ENCODE measurements at regions not wholly inside any gene's neighbourhood (a gene's known extent, or its start where the extent isn't known, plus 50 kb on each side); places are given as distances from the start of the nearest gene placed in this dataset.

DNA sequence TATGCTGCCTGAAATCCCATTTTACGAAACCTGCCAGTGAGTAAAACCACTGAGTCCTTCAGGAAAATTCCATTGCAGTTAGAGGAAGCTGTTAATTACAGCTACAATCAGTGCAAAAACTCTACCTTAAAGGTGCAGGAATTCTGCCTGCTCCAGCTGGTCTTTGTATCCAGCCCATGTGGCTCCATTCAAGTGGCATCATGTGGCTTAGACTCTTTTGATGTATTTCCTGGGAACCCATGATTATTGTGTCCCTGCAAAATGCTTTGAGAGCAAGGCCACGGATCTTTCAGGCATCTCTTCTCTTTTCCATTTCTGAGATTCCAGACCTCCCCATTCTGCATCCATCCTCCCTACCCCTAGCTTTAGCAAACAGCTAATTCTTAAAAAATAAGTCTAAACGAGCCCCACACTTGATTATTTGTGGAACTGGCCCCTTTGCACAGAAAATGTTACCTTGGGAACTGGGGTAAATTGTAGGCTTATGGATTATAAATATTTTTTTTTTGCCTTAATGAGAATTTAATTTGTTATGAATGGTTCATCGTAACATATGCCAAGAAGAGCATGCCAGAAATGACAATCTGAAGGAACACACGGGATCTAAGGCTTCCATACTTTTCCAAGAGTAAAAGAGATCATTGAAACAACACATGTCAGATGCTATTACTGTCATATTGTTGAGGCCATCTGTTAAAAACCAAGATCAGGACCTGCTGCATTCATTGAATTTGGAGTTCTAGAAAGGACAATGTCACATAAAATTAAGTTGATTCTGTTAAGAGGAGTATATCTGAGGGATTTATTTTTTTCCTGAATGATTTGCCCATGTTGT, 144.6 kb downstream of the TPH2 start:
- in situ Hi-C loops (cut with HindIII; ENCODE audit: low pct_unique_long_range_greater_than_20kb, low sequenced_read_pairs): no loop called here
- no peak for DNase-seq (ENCODE audit: low read depth, low spot score)

DNA sequence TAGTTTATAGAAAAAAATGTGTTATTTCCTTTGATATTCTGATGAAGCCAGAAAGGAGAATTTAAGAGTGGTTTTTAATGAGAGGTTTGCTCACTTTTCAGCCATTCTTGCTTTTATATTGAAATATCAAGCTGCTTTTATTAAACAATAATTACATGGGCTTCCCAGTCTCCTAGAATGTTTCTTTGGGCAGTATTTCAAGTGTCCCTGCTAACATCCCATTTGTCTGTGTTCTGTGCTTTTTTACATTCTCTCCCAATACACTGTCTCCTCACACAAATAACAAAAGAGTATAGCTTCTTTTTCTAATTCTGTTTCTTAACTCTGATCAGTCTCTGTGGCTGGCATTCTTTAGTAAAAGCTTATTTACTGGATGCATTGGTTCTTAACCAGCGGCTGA, 145.4 kb downstream of the TPH2 start:
- DNase-seq (ENCODE audit: low read depth, low spot score): no peak
- in situ Hi-C loops (cut with HindIII; ENCODE audit: low pct_unique_long_range_greater_than_20kb, low sequenced_read_pairs): no loop called here

DNA sequence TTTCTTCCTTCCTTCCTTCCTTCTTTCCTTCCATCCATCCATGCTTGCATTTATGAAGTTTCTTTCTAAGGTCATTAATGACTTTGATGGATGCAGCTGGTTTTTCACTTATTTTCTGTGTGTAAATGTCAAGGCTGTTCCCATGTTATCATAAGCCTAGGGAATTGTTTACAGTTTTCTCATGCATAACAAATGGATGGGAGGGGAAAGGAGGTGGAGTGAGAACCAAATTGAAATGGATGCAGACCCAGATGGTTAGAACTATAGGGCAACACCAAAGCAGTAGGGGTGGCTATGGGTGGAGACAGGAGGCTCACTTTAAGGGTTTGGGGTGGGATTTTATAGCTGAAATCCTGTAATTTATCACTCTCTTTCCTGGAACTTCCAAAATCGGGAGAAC, 146.2 kb downstream of the TPH2 start:
- in situ Hi-C loops (cut with HindIII; ENCODE audit: low pct_unique_long_range_greater_than_20kb, low sequenced_read_pairs): no loop called here

DNA sequence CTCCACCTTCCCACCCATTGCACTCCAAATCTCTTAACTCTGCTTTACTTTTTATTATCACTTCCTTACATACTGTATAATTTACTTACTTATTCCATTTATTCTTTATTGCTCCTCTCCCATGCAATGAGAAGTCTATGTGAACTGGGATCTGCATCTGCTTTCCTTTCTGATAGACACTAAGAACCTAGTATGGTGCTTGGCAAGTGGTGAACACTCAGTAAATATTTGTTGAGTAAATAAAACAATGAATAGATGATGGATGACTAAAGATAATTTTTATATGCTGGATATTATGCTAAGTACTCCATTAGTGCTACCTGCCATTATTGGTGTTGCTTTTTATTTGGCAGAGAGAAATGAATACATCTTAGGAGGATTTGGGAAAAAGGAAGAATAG, 151.0 kb downstream of the TPH2 start:
- in situ Hi-C loops (cut with HindIII; ENCODE audit: low pct_unique_long_range_greater_than_20kb, low sequenced_read_pairs): no loop called here
- no peak for DNase-seq (ENCODE audit: low read depth, low spot score)

More for the DNA sequence above, 146.2 kb downstream of the TPH2 start:
- DNase-seq (ENCODE audit: low read depth, low spot score): no peak

DNA sequence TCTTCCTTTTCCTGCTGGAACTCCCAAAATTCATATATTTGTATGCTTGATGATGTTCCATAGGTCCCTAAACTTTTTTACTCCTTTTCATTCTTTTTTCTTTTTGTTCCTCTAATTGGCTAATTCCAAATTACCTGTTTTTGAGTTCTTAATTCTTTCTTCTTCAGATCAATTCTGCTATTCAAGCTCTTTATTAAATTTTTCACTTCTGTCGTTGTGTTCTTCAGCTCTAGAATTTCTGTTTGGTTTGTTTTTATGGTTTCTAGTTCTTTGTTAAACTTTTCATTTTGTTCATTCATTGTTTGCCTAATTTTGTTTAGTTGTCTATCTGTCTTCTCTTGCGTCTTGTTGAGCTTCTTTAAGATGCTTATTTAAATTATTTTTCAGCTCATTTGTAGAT, 154.8 kb downstream of the TPH2 start:
- no peak for DNase-seq (ENCODE audit: low read depth, low spot score)
- in situ Hi-C loops (cut with HindIII; ENCODE audit: low pct_unique_long_range_greater_than_20kb, low sequenced_read_pairs): no loop called here

DNA sequence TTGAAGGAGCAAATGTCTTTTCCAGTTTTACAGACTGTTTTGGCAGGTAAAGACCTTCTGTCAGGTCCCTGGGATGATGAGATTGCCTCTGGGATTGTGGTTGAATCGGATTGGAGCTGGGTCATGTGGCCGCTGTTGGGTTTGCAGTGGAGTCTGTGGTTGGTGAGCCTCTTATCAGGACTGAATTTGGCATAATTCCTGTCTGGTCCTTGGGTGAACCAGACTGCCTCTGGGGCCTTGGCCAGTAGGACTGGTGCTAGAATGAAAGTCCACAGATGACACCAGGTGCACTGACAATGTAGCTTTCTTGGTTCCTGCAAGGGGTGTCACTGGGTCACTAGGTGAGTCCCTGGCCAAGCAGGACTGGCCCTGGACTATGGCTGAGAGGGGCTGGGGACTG, 155.3 kb downstream of the TPH2 start:
- in situ Hi-C loops (cut with HindIII; ENCODE audit: low pct_unique_long_range_greater_than_20kb, low sequenced_read_pairs): no loop called here
- no peak for DNase-seq (ENCODE audit: low read depth, low spot score)

DNA sequence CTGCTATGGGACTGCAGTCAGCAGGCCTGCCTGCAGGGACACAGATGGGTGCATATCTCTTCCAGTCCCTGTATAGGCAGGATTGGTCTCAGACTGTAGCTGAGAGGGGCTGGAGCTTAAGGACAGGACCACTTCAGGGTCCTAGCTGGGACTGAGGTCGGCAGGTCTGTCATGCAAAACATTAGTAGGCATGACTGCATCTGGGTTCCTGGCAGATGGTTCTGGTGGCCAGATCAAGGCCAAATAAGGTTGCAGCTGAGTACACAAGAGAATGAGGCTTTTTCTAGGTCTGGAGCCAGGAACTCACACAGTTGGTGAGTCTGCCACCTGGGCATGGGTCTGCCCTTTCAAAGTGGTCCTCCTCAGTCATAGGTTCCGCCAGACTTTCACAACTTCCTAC, 155.8 kb downstream of the TPH2 start:
- in situ Hi-C loops (cut with HindIII; ENCODE audit: low pct_unique_long_range_greater_than_20kb, low sequenced_read_pairs): no loop called here
- DNase-seq (ENCODE audit: low read depth, low spot score): no peak

DNA sequence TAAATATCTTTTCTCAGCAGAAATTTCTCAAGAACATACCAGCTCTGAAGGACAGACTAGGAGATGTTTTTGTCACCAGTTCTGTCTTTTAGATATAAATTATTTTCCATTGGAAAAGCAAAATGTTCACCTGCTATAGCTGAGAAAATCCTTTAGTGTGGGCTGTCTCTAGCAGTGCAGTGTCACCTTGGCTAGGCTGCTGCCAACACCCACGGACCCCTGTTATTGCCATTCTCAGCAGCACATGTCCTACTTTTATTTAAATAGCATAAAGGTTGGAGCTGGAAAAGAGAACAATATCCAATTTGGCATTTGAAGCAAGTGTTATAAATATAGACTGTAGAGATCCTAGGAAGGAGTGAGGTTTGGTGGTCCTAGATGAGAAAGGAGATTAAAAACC, 156.4 kb downstream of the TPH2 start:
- no peak for DNase-seq (ENCODE audit: low read depth, low spot score)
- in situ Hi-C loops (cut with HindIII; ENCODE audit: low pct_unique_long_range_greater_than_20kb, low sequenced_read_pairs): no loop called here

DNA sequence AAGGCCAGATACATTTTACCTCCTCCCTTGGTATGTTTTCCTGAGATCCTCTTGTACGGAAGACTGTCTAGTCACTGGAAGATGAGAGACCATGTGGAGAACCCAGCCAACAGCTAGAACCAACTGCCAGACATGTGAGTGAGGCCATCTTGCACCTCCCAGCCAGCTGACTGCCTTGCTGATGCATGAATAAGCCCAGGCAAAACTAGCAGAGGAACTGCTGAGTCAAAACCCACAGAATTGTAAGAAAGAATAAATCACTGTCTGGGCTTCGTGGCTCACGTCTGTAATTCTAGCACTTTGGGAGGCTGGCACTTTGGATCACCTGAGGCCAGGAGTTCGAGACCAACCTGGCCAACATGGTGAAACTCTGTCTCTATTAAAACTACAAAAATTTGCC, 160.0 kb downstream of the TPH2 start:
- DNase-seq (ENCODE audit: low read depth, low spot score): peak; percentile 11
- in situ Hi-C loops (cut with HindIII; ENCODE audit: low pct_unique_long_range_greater_than_20kb, low sequenced_read_pairs): no loop called here

DNA sequence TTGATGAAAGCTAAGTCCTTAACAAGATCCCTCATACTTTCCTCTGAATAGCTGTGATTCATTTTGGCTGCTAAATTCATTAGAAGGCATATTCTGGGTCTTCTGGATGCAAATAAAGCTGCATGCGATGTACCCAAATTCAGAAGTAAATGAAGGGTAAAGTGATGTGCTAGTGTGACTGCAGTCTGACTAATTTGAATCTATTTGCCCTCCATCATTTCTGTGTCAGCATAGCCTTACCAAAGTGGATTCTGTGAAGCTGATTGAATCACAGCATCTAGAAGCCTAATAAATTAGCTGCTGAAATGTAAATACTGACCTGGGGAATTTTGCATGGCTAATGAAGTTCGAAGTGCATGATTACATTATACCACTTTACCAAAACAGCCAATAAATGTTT, 162.2 kb downstream of the TPH2 start:
- no peak for DNase-seq (ENCODE audit: low read depth, low spot score)
- in situ Hi-C loops (cut with HindIII; ENCODE audit: low pct_unique_long_range_greater_than_20kb, low sequenced_read_pairs): no loop called here

DNA sequence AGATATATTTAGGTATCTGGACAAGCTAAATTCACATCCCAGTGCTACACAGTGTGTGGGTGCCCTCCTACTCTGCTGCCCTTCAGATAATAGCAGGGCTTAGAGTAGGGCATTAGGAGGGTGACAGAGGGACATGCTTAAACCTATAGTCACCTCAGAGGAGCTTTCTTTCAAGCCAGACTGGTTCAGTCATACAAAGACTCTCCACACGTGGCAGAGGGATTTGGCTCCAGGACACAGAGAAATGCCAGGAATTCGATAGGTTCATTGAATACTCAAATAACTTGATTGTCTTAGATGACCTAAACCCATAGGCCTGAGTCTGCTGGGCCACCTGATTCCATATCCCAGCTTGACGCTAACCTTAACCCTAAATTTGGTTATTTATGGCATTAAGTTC, 163.5 kb downstream of the TPH2 start:
- in situ Hi-C loops (cut with HindIII; ENCODE audit: low pct_unique_long_range_greater_than_20kb, low sequenced_read_pairs): no loop called here
- DNase-seq (ENCODE audit: low read depth, low spot score): no peak

DNA sequence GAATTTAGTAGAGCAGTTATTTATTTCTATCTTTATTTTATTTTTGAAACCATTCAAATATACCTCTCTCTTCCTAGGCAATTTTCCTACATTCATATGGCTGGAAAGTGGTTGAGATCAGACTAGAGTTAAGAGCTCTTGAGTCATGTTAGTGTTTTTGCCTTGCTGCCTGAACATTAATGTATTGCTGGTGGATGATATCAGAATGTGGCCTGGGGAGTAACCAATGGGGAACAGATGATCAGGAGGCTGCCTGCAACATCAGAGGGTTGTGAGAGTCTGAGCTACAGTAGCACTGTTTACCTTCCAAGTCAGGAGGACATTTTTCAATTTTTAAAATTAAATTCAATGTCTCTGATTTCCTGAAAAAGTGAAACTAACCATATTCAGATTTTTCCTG, 166.3 kb upstream of the TRHDE start:
- in situ Hi-C loops (cut with HindIII; ENCODE audit: low pct_unique_long_range_greater_than_20kb, low sequenced_read_pairs): no loop called here
- no peak for DNase-seq (ENCODE audit: low read depth, low spot score)

DNA sequence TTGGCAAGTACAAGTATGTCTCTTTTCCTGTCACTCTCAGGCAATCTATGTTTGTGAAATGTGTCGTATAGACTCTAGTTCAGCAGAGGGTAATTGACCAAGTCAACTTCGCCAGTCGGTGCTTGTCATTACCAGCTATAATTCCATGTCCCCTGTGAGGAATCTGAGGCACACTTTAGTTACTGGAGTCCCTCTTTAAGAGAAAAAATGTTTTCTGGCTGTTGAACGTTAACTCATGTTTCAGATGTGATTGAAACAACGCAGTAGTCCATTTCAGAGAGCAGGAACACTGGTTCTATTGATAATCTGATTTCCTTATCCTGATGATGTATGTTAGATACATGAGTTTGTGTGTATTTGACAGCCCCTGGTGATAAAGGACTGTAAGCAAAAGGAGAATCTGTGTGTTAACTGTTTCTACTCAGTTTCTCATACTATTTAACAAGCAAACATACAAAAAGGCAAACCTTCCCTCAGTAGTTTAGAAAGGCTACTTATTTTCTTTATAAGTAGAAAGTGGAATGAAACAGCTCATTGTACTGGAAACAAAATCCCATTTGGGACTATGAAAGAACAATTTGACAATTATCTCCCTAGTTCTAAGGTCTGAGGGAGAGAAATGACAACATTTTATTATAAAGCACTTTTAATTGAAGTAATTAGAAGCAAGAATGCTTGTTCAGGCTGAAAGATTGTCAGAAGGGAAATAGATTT, 161.1 kb upstream of the TRHDE start:
- peak; percentile 13 for DNase-seq (ENCODE audit: low read depth, low spot score)
- in situ Hi-C loops (cut with HindIII; ENCODE audit: low pct_unique_long_range_greater_than_20kb, low sequenced_read_pairs): no loop called here

DNA sequence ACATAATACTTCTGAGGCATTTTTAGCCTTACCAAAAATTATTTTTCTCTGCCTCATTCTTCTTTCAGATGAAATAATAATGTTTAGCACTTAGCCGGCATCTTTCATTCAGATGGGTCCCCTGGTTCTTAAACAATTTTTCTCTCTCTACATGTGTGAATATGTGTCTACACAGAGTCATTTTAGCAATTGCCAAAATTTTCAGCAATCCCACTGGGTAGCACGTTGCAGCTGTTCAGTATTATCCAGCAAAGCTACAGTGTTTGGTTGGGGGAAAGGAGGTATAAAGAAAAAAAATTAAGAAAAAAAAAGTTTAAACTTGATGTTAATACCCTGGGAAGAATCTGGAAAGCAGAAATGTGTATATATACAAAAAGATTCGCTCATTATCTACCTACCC, 160.5 kb upstream of the TRHDE start:
- no peak for DNase-seq (ENCODE audit: low read depth, low spot score)
- in situ Hi-C loops (cut with HindIII; ENCODE audit: low pct_unique_long_range_greater_than_20kb, low sequenced_read_pairs): no loop called here

DNA sequence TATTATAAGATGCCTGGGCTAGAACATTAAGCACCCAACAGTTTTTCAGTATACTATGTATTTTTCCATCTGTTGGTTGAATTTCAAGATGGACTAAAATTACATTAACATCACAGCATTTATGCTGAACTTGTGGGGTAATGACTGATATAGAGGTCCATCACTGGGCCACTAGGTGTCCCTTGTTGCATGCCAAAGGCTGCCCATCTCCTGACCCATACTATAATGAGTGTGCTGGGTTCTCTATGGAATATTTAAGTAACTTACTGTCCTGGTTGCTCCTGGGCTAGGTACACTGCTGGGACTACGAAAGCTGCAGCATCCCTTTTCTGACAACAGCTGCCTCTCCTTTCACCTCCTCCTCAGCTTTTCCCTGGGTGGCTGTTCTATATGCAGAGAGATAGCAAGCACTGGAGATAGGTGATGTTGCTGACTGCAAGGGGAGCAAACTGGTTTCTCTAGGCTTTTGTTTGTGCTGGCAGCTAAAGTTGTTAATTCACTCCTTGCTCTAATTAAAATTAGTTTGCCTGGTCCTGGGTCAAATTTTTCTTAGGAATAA, 138.6 kb upstream of the TRHDE start:
- DNase-seq (ENCODE audit: low read depth, low spot score): no peak
- in situ Hi-C loops (cut with HindIII; ENCODE audit: low pct_unique_long_range_greater_than_20kb, low sequenced_read_pairs): no loop called here

DNA sequence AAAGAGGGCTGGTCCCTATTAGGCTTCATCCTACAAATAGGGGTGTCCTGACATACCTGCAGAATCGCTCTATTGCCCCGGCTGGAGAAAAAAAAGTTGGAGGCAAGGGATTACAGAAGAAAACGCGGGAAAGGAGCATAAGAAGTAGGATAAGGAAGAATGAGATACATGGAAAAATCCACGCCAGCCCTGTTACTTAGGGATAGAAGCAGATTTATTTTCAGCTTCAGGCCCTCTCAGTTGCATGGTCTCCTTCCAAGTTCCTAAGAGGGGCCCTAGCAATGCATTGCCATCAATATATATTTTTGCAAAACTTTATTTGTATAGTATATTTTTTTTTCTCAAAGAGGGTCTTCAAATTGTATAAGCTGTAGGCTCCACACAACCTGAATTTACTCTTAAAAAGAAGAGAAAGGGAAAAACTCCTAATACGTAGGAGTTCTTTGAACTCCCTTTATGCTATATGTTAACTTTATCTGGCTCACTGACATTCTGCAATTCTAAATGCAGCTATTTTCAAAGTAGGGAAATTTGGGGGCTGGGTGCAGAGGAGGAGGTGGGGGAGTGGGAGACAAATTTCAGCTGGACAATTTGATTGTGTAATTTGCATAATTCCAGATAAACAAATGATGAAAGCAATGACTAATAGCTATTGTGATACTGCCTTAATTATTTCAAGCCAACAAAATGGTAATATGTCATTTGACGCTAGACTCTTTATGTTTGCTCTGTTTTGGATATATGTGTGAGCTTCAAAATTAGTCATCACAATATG, 137.7 kb upstream of the TRHDE start:
- DNase-seq (ENCODE audit: low read depth, low spot score): no peak
- in situ Hi-C loops (cut with HindIII; ENCODE audit: low pct_unique_long_range_greater_than_20kb, low sequenced_read_pairs): no loop called here

DNA sequence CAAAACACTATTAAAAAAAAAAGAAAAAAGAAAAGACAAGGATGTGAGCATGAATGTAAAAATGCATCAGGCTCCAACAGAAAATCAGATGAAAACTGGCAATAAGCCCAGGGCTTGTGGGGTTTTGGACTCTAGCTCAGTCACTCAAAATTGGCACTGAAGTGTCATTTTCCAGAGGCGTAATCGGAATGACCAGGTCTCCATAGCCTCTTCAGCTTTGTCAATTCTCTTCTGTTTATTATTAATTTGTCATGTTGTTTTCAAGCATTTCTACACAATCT, 137.2 kb upstream of the TRHDE start:
- DNase-seq (ENCODE audit: low read depth, low spot score): no peak
- in situ Hi-C loops (cut with HindIII; ENCODE audit: low pct_unique_long_range_greater_than_20kb, low sequenced_read_pairs): no loop called here

DNA sequence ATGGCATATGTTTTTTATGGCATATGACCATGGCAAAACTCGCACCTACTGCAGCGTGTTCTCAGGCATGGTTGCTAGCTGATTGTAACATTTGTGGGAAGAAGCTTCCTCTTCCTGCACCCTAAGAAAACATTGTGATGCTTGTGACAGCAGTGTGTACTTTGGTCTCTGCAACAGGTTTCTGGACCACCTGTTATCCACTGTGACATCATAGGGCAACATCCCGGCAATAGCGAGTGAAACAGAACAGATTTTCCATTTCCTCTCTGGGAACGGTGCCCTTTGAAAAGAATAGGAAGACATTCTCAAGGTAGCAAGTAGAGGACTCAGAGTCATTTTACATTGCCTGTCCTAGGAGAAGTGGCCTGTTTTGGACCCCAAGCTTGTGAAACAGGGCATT, 135.4 kb upstream of the TRHDE start:
- no peak for DNase-seq (ENCODE audit: low read depth, low spot score)
- in situ Hi-C loops (cut with HindIII; ENCODE audit: low pct_unique_long_range_greater_than_20kb, low sequenced_read_pairs): no loop called here
